ENCODE measurements at regions not wholly inside any gene's neighbourhood (a gene's known extent, or its start where the extent isn't known, plus 50 kb on each side); places are given as distances from the start of the nearest gene placed in this dataset.

GRCh38 chrX:39260965-39261364 is 459.7 kb downstream of the MID1IP1 start:
- H3K9ac ChIP-seq (ENCODE audit: low read length): no peak overlapping the region
- no peak overlapping the region for H3K27ac ChIP-seq (ENCODE audit: low read depth, low read length)
- no peak overlapping the region for H2AFZ ChIP-seq (ENCODE audit: low read depth, low read length, poor library complexity, severe bottlenecking)
- no peaks in the 10 kb centered on the region for H3K9me3 ChIP-seq (ENCODE audit: control insufficient read depth in 1 of 2, insufficient read depth in 1 of 2, low read depth in 1 of 2, low read length in 2 of 2)
- ChIA-PET CTCF (interaction anchor here (1.9 kb wide), 1 partner anchor 109 kb away, joined by 4 read pairs; no protein-coding TSS in a partner anchor), RAD21 (ENCODE audit: low non-redundant PET in 1 of 2, low total read pairs in 2 of 2, uncharacterized antibody in 2 of 2, unreplicated experiment in 2 of 2) (no interaction called here), POLR2A (no interaction called here)
- no peaks in the 10 kb centered on the region for H3K79me2 ChIP-seq (ENCODE audit: insufficient read depth, low read length)
- no peak overlapping the region for H3K4me3 ChIP-seq (replicated peaks in 1 of 2; ENCODE audit: low read depth in 1 of 2, low read length in 2 of 2)
- peaks cover 0 to 6% of the 10 kb centered on the region in 2 experiments; a peak in 1 of 4 replicates for H3K4me1 ChIP-seq (ENCODE audit: control insufficient read depth in 1 of 2, insufficient read depth in 2 of 2, low read length in 2 of 2)
- H3K36me3 ChIP-seq (ENCODE audit: control insufficient read depth in 1 of 2, insufficient read depth in 2 of 2, low read length in 2 of 2): no peaks in the 10 kb centered on the region
- no peak for TF ChIP-seq YY1 (IDR thresholded peaks at IDR 0.05; ENCODE audit: extremely low read depth, insufficient replicate concordance, low read depth, low read length)
- no peak for TF ChIP-seq ATF3 (IDR thresholded peaks at IDR 0.05)
- no peak for TF ChIP-seq SIN3A (IDR thresholded peaks at IDR 0.05; ENCODE audit: low read depth)
- no peak for TF ChIP-seq FOSL1 (IDR thresholded peaks at IDR 0.05; ENCODE audit: low read depth)
- TF ChIP-seq ELF1 (IDR thresholded peaks at IDR 0.05; ENCODE audit: borderline replicate concordance, low read depth): no peak
- no peak for TF ChIP-seq RAD21 (IDR thresholded peaks at IDR 0.05; ENCODE audit: low read depth)
- TF ChIP-seq EZH2 (IDR thresholded peaks at IDR 0.05): no peak
- H3K9me2 ChIP-seq (ENCODE audit: insufficient read depth): no peaks in the 10 kb centered on the region
- no peak overlapping the region for H3K4me2 ChIP-seq (ENCODE audit: low read length)
- H4K20me1 ChIP-seq (ENCODE audit: insufficient read depth): no peaks in the 10 kb centered on the region
- no TSS peak for BruUV-seq (replicated peaks)
- no peak for ATAC-seq
- no peak for DNase-seq (ENCODE audit: low read depth, low spot score)
- intact Hi-C loops (cut with micrococcal nuclease): no loop called here
- no peaks in the 10 kb centered on the region for H3K27me3 ChIP-seq (ENCODE audit: insufficient read depth, low read length)

GRCh38 chrX:39261446-39262147 is 460.3 kb downstream of the MID1IP1 start:
- no TSS peak for BruUV-seq (replicated peaks)
- no peak overlapping the region for H3K4me2 ChIP-seq (ENCODE audit: low read length)
- POLR2A ChIA-PET: no interaction called here

More at GRCh38 chrX:39261446-39262147, 460.3 kb downstream of the MID1IP1 start:
- Histone ChIP-seq H3K79me2 (ENCODE audit: insufficient read depth, low read length) (no peaks in the 10 kb centered on the region), H2AFZ (ENCODE audit: low read depth, low read length, poor library complexity, severe bottlenecking) (no peak overlapping the region), H3K4me3 (replicated peaks in 1 of 2; ENCODE audit: low read depth in 1 of 2, low read length in 2 of 2) (no peak overlapping the region), H3K9me2 (ENCODE audit: insufficient read depth) (no peaks in the 10 kb centered on the region), H3K27me3 (ENCODE audit: insufficient read depth, low read length) (no peaks in the 10 kb centered on the region), H3K4me1 (ENCODE audit: control insufficient read depth in 1 of 2, insufficient read depth in 2 of 2, low read length in 2 of 2) (peaks cover 0 to 6% of the 10 kb centered on the region in 2 experiments; a peak in 1 of 4 replicates), H3K36me3 (ENCODE audit: control insufficient read depth in 1 of 2, insufficient read depth in 2 of 2, low read length in 2 of 2) (no peaks in the 10 kb centered on the region), H4K20me1 (ENCODE audit: insufficient read depth) (no peaks in the 10 kb centered on the region), H3K9me3 (ENCODE audit: control insufficient read depth in 1 of 2, insufficient read depth in 1 of 2, low read depth in 1 of 2, low read length in 2 of 2) (no peaks in the 10 kb centered on the region), H3K9ac (ENCODE audit: low read length) (no peak overlapping the region), H3K27ac (ENCODE audit: low read depth, low read length) (no peak overlapping the region)
- ChIA-PET CTCF (interaction anchor here (1.9 kb wide), 1 partner anchor 110 kb away, joined by 4 read pairs; no protein-coding TSS in a partner anchor), RAD21 (ENCODE audit: low non-redundant PET in 1 of 2, low total read pairs in 2 of 2, uncharacterized antibody in 2 of 2, unreplicated experiment in 2 of 2) (interaction anchor here in 1 of 2 experiments (0.5 kb wide), 1 partner anchor 330 kb away, joined by 4 read pairs; no protein-coding TSS in a partner anchor)
- DNase-seq (ENCODE audit: low read depth, low spot score): peak; percentile 8
- intact Hi-C loops (cut with micrococcal nuclease): no loop called here
- TF ChIP-seq RAD21 (IDR thresholded peaks at IDR 0.05; ENCODE audit: low read depth) (peak; percentile 49), CTCF (IDR thresholded peaks at IDR 0.05 in 2 of 3, conservative IDR thresholded peaks at IDR 0.05 in 1 of 3; ENCODE audit: borderline replicate concordance in 1 of 3, insufficient read depth in 1 of 3, low read depth in 2 of 3, low read length in 2 of 3) (peak; percentile 18 to 57 (median 57); a peak in 4 of 6 replicates), EZH2phosphoT487 (IDR thresholded peaks at IDR 0.05; ENCODE audit: borderline replicate concordance) (no peak)
- peak; percentile 64 for ATAC-seq

All from HCT116 (cell line).